Kidney glomerular epithelial cell (primary cell): ENCODE measurements at regions not wholly inside any gene's neighbourhood (a gene's known extent, or its start where the extent isn't known, plus 50 kb on each side); places are given as distances from the start of the nearest gene placed in this dataset.
"Not testable (repeated sequence)": the region's sequence is repeated elsewhere in the genome, so short reads cannot be mapped to it uniquely, and the experiment has no call there.

Experiments used
- DNase-seq: peaks from one replicate; lab custom pipeline; 2025; lab: John Stamatoyannopoulos, UW

DNA sequence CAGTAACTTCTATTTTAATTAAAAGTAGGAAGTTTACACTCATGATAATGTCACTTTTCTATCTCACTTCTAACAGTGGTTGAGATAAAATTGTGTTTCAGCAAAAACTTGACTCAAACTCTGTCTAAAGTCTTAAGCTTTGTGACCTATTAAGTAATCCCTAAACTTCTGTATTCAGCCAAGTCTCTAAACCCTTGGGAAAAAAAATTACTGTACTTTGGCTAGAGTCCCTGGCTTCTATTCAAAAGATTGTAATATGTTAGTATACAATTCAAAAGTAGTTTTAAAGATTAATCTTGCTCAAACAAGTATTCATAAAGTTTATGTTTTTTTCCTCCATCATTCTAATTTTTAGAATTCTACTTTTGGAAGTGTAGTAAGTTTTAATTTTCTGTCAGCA lies 1248.8 kb downstream of the UQCRFS1 start:
- no peak for DNase-seq

- peak; percentile 77 for DNase-seq
These were observed 1250.7 kb downstream of the UQCRFS1 start for GRCh38 chr19:27962264-27962663.

- no peak for DNase-seq
These were observed 1257.2 kb downstream of the UQCRFS1 start for GRCh38 chr19:27955485-27956480.

DNA sequence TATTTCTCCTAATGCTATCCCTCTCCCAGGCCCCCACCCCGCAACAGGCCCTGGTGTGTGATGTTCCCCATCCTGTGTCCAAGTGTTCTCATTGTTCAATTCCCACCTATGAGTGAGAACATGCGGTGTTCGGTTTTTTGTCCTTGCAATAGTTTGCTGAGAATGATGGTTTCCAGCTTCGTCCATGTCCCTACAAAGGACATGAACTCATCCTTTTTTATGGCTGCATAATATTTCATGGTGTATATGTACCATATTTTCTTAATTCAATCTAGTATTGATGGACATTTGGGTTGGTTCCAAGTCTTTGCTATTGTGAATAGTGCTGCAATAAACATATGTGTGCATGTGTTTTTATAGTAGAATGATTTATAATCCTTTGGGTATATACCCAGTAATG lies 1270.3 kb downstream of the UQCRFS1 start:
- not testable (repeated sequence) for DNase-seq

GRCh38 chr19:27936139-27936538 lies 1276.8 kb downstream of the UQCRFS1 start:
- no peak for DNase-seq

- no peak for DNase-seq
These were observed 1277.3 kb downstream of the UQCRFS1 start for GRCh38 chr19:27935669-27936068.

DNA sequence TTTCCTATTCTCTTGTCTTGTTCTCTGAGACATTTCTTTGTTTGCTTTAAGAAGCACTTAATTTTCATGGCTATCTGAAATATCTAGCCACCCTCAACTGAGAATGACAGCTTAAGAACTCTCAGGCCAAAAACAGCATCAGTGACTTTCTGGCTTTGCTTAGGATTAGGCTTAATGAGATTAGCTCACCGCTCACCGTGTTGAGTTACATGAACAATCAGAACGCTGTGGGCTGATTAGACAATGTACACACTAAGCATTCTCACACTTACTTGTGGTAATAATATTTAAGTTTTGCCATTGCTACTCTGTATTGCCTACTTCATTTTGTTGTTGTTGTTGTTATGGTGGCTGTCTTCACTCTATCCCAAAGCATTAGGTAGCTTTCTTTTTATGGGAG lies 1283.6 kb downstream of the UQCRFS1 start:
- DNase-seq: no peak

- DNase-seq: no peak
These were observed 1287.7 kb downstream of the UQCRFS1 start for GRCh38 chr19:27925202-27925601.

- no peak for DNase-seq
These were observed 1290.0 kb downstream of the UQCRFS1 start for GRCh38 chr19:27922970-27923369.

DNA sequence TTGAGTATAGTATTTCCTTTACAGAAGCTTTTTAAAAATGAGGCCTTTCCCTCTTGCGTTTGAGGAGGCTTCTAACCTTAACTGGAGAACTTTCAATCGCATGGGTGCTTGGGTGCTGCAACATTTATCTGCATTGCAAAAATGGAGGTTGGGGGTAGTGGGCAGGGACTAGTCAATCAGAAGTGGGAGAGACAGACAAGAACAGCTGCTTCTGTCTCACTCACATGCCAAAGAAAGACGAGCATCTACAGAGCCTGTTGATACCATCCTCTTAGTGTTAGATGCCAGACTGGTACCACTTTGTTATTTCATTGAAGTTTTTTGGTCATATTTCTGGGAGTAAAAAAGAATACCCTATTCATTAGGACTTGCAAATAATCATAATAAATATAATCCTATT lies 1292.2 kb downstream of the UQCRFS1 start:
- no peak for DNase-seq

GRCh38 chr19:27918818-27919217 lies 1294.1 kb downstream of the UQCRFS1 start:
- no peak for DNase-seq

- no peak for DNase-seq
These were observed 1301.6 kb downstream of the UQCRFS1 start for GRCh38 chr19:27911122-27911898.

DNA sequence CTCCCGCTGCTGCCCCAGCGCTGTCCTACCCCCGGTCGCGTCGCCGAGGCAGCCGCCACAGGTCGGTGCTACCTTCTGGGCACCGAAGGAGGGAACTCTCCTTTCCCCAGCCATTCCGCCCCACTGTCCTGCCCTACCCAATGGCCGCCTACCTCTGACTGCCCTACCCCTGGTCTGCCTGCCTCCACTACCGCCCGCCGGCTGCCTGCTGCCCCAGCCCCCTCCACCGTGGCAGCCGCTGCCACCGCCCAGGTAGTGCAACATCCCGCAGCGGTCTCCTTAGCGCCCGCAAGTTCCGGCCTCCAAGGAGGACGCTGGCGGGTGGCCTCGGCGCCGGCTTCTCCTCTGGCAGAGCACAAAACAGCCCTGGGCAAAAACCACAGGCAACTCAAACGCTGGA lies 1303.1 kb downstream of the UQCRFS1 start:
- no peak for DNase-seq

DNA sequence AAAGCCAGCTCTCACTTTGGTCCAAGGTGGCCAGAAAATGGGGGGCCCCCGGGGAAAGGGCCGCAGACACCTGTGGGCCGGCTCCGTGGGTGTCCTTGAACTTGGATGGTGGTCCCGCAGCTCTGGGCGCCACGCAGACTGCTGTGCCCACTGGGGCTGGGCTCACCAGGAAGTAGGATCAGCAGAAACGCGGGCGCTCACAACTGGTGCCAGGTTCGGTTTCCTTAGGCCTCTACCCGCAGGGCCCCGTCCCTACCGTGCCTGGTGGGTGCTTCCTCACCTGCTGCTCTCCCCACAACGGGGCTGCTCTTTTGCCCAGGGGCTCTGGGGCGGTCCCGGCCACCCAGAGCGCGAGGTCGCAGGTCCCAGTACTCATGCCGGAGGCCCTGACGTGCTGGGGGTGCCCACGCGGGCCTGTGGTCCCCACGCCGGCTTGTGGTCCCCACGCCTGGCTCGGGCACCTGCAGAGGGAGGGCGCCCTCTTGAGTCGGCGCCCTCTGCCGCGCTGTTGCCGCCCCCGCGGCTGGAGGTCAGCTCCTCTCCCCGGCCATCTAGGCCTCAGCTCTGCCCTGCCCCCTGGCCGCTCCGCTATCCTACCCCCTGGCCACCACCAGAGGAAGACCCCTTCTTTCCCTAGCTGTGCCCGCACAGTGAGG lies 1303.6 kb downstream of the UQCRFS1 start:
- DNase-seq: no peak

GRCh38 chr19:27906081-27906480 lies 1306.9 kb downstream of the UQCRFS1 start:
- DNase-seq: no peak

- DNase-seq: no peak
These were observed 1307.9 kb downstream of the UQCRFS1 start for GRCh38 chr19:27905074-27905473.

GRCh38 chr19:27901078-27901477 lies 1311.9 kb downstream of the UQCRFS1 start:
- DNase-seq: no peak

DNA sequence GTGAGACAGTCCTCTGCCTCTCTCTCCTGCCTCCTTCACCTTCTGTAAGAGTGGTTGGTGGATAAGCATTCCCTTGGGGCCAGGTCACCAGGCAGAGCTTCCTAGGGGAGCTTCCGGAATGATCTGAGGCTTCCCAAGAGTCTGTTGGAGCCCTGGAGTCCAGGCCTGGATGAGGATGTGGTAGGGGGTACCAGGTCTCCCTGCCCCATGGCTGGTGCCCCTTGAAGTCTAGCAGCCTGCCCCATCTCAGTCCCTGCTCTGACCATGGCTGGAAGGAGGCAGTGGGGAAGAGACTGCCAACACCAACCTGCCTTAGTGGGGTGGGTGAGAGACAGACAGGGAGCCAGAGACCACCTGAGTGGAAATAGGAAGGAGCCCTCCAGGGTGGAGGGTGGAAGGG lies 1316.9 kb downstream of the UQCRFS1 start:
- DNase-seq: no peak

- no peak for DNase-seq
These were observed 1317.8 kb downstream of the UQCRFS1 start for GRCh38 chr19:27894906-27895754.

DNA sequence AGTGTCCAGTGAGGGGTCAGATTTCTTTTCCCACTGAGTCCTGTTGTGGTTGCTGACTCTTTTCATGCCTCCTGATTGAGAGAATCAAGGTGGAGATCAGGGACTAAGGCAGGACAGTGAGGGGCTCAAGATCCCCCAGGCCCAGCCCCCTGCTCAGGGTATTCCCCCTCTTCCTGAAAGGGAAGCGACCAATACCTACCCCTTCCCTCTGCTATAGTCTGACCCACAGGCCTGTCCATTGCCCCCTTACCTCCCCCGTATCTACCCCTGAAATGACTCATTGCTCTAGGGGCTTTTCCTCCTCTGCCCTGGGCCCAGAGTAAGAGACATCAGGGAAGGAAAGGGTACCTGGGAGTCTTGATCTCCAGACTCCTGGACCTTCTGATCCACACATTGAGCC lies 1320.5 kb downstream of the UQCRFS1 start:
- no peak for DNase-seq

- DNase-seq: no peak
These were observed 1321.5 kb downstream of the UQCRFS1 start for GRCh38 chr19:27891411-27891810.

GRCh38 chr19:27890696-27891095 lies 1322.3 kb downstream of the UQCRFS1 start:
- no peak for DNase-seq
